Ovary (tissue), 7 donors: ENCODE measurements at regions not wholly inside any gene's neighbourhood (a gene's known extent, or its start where the extent isn't known, plus 50 kb on each side); places are given as distances from the start of the nearest gene placed in this dataset.

Experiments used
- DNase-seq, 5 donors: peaks; one replicate each; pipeline ENCODE4 v3.0.0-alpha.2; 2019 to 2020
- H3K27ac ChIP-seq, 2 donors: fragments of 200-600 bp; one replicate each; pipeline versions ENCODE4 v1.5.1 to v1.8.0; 2019 to 2022
- H3K27me3 ChIP-seq: fragments of 200-600 bp; one replicate; pipeline ENCODE4 v1.8.0; 2022
- H3K36me3 ChIP-seq: fragments of 200-600 bp; sonication (generic); one replicate; pipeline ENCODE4 v1.5.1; 2019
- H3K4me1 ChIP-seq: one replicate; pipeline ENCODE4 v1.8.1; 2013; ENCODE audit warnings: mild to moderate bottlenecking, moderate library complexity; ENCODE audit not compliant: insufficient read depth
- H3K4me3 ChIP-seq: fragments of 200-600 bp; sonication (generic); one replicate; pipeline ENCODE4 v1.5.1; 2017
- H3K9me3 ChIP-seq, 2 donors: fragments of 200-600 bp in 1 of 2; sonication (generic) in 1 of 2; one replicate each; pipeline versions ENCODE4 v1.5.1 to v1.8.1; 2013 to 2019; ENCODE audit warnings: mild to moderate bottlenecking in 1 of 2, moderate library complexity in 1 of 2
- CTCF ChIP-seq, 3 donors: fragments of 450-650 bp in 2 of 3; fragments of 200-600 bp in 1 of 3; IDR thresholded peaks; one replicate each; pipeline versions ENCODE4 v1.5.1 to v1.8.0; 2016 to 2022; ENCODE audit warnings: antibody characterized with exemption in 3 of 3, mild to moderate bottlenecking in 1 of 3
- EP300 ChIP-seq: sonication (generic); formaldehyde crosslinking; IDR thresholded peaks from one replicate; pipeline ENCODE4 v1.6.1; 2017; ENCODE audit warnings: antibody characterized with exemption
- POLR2A ChIP-seq: fragments of 450-650 bp; IDR thresholded peaks from one replicate; pipeline ENCODE4 v1.6.1; 2017; ENCODE audit warnings: antibody characterized with exemption, mild to moderate bottlenecking, moderate library complexity
- WGBS, 3 donors: extraction: QIAGEN DNeasy Blood & Tissue Kit in 1 of 3; methylation state at CpG; one replicate each; pipeline versions ENCODE4 v1.1.5 to v1.1.7; 2013 to 2017; 5-methylcytosine and 5-hydroxymethylcytosine counted together
- intact Hi-C, 4 donors: fragments of 100-400 bp; cut with DNase I; formaldehyde crosslinking; loops; one replicate each; pipeline versions ENCODE4 v1.11.0 to v1.15.1; 2022 to 2023
- donor health status: DM: no; HTN: no; CAD: no; lungs with moderate emphysema.
- donor health status: DM: no; HTN: no; CAD: no.
- donor health status: Bipolar disorder and iron deficiency.
- donor health status: DM: no; HTN: no; CAD: no.
- donor health status: DM: yes; HTN: yes; CAD: no.

DNA sequence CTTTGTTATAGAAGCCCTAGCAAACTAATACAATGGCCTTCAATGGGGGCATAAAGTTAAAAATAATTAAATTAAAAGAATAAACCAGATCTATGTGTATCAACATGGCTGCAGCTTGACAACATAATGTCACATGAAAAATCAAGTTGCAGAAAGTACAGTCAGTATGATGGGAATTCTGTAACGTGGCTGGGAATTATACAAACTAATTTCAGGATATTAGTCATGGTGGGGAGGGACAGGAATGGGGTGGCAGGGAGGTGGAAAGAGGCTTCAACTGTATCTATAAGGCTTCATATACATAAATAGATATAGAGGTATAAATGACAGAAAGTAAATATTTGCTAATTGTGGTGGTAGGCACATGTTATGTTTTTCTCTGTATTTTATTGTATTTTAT, 107.1 kb downstream of the UNC5CL start:
- Histone ChIP-seq H3K27ac (no peak overlapping the region), H3K4me1 (no peaks in the 10 kb centered on the region), H3K36me3 (no peaks in the 10 kb centered on the region), H3K9me3 (no peaks in the 10 kb centered on the region), H3K4me3 (no peak overlapping the region), H3K27me3 (no peaks in the 10 kb centered on the region)
- intact Hi-C loops: no loop called here
- DNase-seq: no peak
- TF ChIP-seq EP300 (no peak), POLR2A (no peak), CTCF (IDR thresholded peaks at IDR 0.05) (no peak)
- WGBS, 3 donors: 66 to 70% (median 67%) methylated on average over 1 of the region's 1 CpG

- TF ChIP-seq EP300 (no peak), POLR2A (no peak), CTCF (IDR thresholded peaks at IDR 0.05) (no peak)
- 86 to 91% (median 88%) methylated on average over 3 of the region's 3 CpGs for WGBS, 3 donors
- Histone ChIP-seq H3K4me1 (no peaks in the 10 kb centered on the region), H3K27me3 (no peaks in the 10 kb centered on the region), H3K36me3 (no peaks in the 10 kb centered on the region), H3K9me3 (no peaks in the 10 kb centered on the region), H3K27ac (no peak overlapping the region), H3K4me3 (no peak overlapping the region)
- DNase-seq: no peak
- intact Hi-C loops: no loop called here
These were observed 108.5 kb downstream of the UNC5CL start for GRCh38 chr6:40930555-40930954.

GRCh38 chr6:40930045-40930444, 109.0 kb downstream of the UNC5CL start:
- WGBS, 3 donors: 68 to 96% (median 86%) methylated on average over 1 of the region's 1 CpG
- H3K9me3 ChIP-seq: no peaks in the 10 kb centered on the region
- TF ChIP-seq POLR2A: no peak

DNA sequence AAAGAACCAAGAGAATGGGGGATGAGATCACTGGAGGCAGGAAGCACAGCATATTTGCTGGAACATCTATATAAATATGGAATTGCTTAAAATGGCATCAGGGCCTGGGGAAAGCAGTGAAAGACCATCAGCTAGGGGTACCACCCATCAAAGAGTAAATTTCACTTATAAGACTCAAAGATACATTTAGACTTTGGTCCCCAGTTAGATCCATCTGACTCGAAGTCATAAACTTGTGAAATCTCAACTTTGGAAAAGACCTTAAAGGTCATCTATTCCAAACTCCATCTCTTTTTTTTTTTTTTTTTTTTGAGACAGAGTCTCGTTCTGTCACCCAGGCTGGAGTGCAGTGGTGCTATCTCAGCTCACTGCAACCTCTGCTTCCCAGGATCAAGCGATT, 109.8 kb downstream of the UNC5CL start:
- 92 to 93% (median 93%) methylated on average over 3 of the region's 3 CpGs for WGBS, 3 donors
- H3K4me3 ChIP-seq: no peak overlapping the region
- H3K27me3 ChIP-seq: no peaks in the 10 kb centered on the region
- H3K9me3 ChIP-seq: no peaks in the 10 kb centered on the region
- H3K4me1 ChIP-seq: no peaks in the 10 kb centered on the region
- intact Hi-C loops: no loop called here
- TF ChIP-seq EP300 (no peak), CTCF (IDR thresholded peaks at IDR 0.05) (no peak), POLR2A (no peak)
- DNase-seq: no peak
- H3K27ac ChIP-seq: no peak overlapping the region
- H3K36me3 ChIP-seq: no peaks in the 10 kb centered on the region

More at GRCh38 chr6:40930045-40930444, 109.0 kb downstream of the UNC5CL start:
- no peaks in the 10 kb centered on the region for H3K27me3 ChIP-seq
- intact Hi-C loops: no loop called here
- no peak for DNase-seq
- H3K27ac ChIP-seq: no peak overlapping the region
- no peak overlapping the region for H3K4me3 ChIP-seq
- no peaks in the 10 kb centered on the region for H3K4me1 ChIP-seq
- no peaks in the 10 kb centered on the region for H3K36me3 ChIP-seq

DNA sequence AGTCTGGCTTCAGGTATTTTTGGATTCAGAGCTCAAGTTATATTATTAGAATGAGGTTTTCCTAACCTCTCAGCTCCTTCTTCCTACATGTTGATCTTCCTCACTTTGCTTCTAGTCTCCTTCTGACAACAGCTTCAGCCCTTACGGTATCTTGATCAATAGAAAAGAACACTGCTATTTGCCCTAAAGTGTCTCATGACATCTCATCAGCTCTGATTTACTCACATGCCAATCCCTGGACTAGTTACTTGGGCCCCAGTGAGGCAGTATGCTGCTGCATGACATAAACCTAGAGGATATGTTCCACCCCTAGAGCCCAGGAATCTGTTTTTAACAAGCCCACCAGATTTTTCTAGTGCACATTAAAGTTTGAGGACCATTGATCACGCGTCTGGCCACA, 110.3 kb downstream of the UNC5CL start:
- Histone ChIP-seq H3K36me3 (no peaks in the 10 kb centered on the region), H3K27me3 (no peaks in the 10 kb centered on the region), H3K4me3 (no peak overlapping the region), H3K9me3 (no peaks in the 10 kb centered on the region), H3K27ac (no peak overlapping the region), H3K4me1 (no peaks in the 10 kb centered on the region)
- 95 to 97% (median 96%) methylated on average over 3 of the region's 3 CpGs for WGBS, 3 donors
- intact Hi-C loops: no loop called here
- TF ChIP-seq CTCF (IDR thresholded peaks at IDR 0.05) (no peak), POLR2A (no peak), EP300 (no peak)
- DNase-seq: no peak
